IMR-90 (cell line): ENCODE measurements at regions not wholly inside any gene's neighbourhood (a gene's known extent, or its start where the extent isn't known, plus 50 kb on each side); places are given as distances from the start of the nearest gene placed in this dataset.
"Not testable (repeated sequence)": the region's sequence is repeated elsewhere in the genome, so short reads cannot be mapped to it uniquely, and the experiment has no call there.

ENCODE experiments used
- CEBPB ChIP-seq: IDR thresholded peaks from 2 replicates; pipeline ENCODE4 v1.6.1; 2012; ENCODE audit warnings: low read depth, low read length, improper control_type of control experiment
- CHD1 ChIP-seq: IDR thresholded peaks from 2 replicates; pipeline ENCODE4 v1.6.1; 2012; ENCODE audit warnings: low read depth, low read length, improper control_type of control experiment
- CTCF ChIP-seq: conservative IDR thresholded peaks from 2 replicates; pipeline ENCODE4 v1.5.1; 2012; ENCODE audit warnings: mild to moderate bottlenecking, low read depth, low read length, improper control_type of control experiment
- ELK1 ChIP-seq: fragments of 150-350 bp; IDR thresholded peaks from 2 replicates; pipeline ENCODE4 v1.6.1; 2016; ENCODE audit warnings: low read depth, mild to moderate bottlenecking, low read length, moderate library complexity, borderline replicate concordance
- MAFK ChIP-seq: IDR thresholded peaks from 2 replicates; pipeline ENCODE4 v1.6.1; 2012; ENCODE audit warnings: low read depth, low read length, improper control_type of control experiment
- POLR2A ChIP-seq: IDR thresholded peaks from 2 replicates; pipeline ENCODE4 v1.6.1; 2012; ENCODE audit warnings: mild to moderate bottlenecking, low read depth, low read length
- RAD21 ChIP-seq: IDR thresholded peaks from 2 replicates; pipeline ENCODE4 v1.6.1; 2012; ENCODE audit warnings: low read length, improper control_type of control experiment
- SMC3 ChIP-seq: fragments of 150-350 bp; IDR thresholded peaks from 2 replicates; pipeline ENCODE4 v1.6.1; 2016; ENCODE audit warnings: low read depth, mild to moderate bottlenecking, antibody characterized with exemption, low read length, moderate library complexity
- USF2 ChIP-seq: fragments of 150-350 bp; IDR thresholded peaks from 2 replicates; pipeline ENCODE4 v1.6.1; 2017; ENCODE audit warnings: mild to moderate bottlenecking, antibody characterized with exemption, low read length, low read depth

GRCh38 chr4:190121076-190121671 lies 52.4 kb upstream of the DUX4 start:
- TF ChIP-seq CTCF, POLR2A, CEBPB, MAFK, USF2, RAD21, ELK1, CHD1, SMC3: not testable (repeated sequence)
